Left cardiac atrium (tissue), 4 donors: ENCODE measurements at regions not wholly inside any gene's neighbourhood (a gene's known extent, or its start where the extent isn't known, plus 50 kb on each side); places are given as distances from the start of the nearest gene placed in this dataset.

Experiments
- ATAC-seq, 2 donors: fragments of 200-7000 bp; cut with Tn5 transposase; one replicate each; pipeline ENCODE4 v1.9.1; 2020; ENCODE audit warnings: mild to moderate bottlenecking in 2 of 2, moderate library complexity in 2 of 2
- DNase-seq: peaks from one replicate; pipeline ENCODE4 v3.0.0-alpha.2; 2020
- intact Hi-C, 2 donors: fragments of 100-400 bp; cut with DNase I; formaldehyde crosslinking; loops; one replicate each; pipeline versions ENCODE4 v1.14.1 to v1.15.1; 2022 to 2023
- donor health status: DM: no; HTN: yes; CAD: no.
- donor health status: DM: no; HTN: yes; CAD: no; lungs with severe emphysema.
- donor health status: DM: yes; HTN: yes; CAD: no.
- donor health status: Dilated cardiomyopathy.

DNA sequence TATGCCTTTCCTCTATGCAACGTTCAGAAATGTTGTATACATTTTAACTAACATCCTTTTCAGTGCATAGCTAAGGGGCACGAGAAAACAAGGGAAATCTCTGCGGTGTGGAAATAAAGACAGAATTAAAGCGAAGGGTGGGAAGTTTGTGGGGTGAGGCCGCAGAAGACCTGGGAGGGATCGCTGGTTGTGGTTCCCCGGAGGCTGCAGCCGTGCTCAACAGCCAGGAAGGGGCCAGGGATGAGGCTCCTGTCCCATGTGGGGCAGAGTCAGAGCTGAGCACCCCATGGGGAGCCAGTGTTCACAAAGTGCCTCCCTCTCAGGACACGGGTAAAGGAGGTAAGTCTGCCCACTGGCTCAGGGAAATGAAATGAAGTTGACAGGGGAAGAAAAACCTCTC is 67.5 kb downstream of the MYEOV start:
- intact Hi-C loops: no loop called here
- ATAC-seq: no peak
- no peak for DNase-seq

DNA sequence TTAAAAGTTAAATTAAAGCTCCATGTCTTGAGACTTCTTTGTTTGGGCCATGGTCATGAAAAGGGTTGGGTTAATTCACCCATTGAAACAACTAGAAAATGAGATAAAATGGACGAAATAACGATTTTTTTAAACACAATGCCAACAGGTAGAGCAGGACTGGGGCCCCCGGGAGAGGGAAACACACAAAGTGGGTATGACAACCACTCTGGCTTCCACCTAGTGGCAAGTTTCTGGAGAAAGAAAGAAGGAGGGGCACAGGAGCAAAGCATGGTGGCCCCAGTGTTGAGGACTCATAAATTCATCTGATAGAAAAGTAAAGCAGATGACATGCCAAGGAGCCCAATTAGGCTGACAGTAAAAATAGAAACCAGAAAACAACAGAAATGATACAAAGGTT is 68.4 kb downstream of the MYEOV start:
- ATAC-seq: no peak
- no peak for DNase-seq
- intact Hi-C loops: no loop called here

DNA sequence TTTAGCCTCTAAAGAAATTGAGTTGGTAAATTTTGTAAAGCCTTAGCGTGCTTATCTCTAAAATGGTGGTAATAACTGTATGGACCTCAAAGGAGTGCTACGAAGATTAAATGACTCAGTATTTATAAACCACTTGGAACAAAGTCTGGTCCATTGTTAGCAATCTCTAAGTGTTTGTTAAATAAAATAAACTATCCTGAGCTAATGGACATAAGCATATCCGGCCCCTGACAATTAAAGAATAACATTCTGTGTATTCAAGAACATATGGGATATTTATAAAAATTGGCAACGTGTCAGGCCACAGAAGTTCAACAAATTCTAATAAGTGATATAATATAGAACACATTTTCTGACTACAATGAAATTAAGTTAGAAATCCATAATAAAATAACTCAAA is 71.0 kb downstream of the MYEOV start:
- intact Hi-C loops: no loop called here
- DNase-seq: no peak
- no peak for ATAC-seq

DNA sequence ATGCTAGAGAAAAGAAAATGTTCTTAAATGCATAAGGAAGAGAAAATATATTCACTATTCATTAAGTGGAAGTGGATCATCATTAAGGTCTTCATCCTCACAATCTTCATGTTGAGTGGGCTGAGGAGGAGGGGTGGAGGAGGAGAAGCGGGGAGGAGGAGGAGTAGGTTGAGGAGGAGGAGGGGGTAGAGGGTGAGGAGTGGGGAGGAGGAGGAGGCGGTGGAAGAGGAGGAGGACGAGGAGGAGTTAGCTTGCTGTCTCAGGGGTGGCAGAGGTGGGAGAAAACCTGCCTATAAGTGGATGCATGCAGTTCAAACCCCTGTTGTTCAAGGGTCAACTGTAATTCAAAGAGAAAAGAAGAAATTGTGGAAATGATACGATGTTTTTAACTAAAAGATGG is 71.6 kb downstream of the MYEOV start:
- ATAC-seq (no peak), DNase-seq (no peak)

DNA sequence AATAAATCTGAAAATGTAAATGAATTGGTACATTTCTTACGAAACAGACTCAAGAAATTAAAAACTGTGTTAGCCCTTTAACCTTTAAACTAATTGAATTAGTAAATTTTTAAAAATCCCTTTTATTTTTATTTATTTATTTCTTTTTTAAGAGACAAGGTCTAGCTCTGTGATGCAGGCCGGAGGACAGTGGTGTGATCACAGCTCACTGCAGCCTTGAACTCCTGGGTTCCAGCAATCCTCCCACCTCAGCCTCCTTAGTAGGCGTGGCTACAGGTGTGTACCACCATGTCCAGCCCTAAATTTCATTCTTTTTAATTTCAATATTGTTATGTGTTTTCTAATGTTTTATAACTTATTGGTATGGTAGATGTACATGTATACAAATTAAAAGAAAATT is 72.6 kb downstream of the MYEOV start:
- intact Hi-C loops: no loop called here
- DNase-seq (no peak), ATAC-seq (no peak)

More for the DNA sequence above, 71.6 kb downstream of the MYEOV start:
- intact Hi-C loops: no loop called here

DNA sequence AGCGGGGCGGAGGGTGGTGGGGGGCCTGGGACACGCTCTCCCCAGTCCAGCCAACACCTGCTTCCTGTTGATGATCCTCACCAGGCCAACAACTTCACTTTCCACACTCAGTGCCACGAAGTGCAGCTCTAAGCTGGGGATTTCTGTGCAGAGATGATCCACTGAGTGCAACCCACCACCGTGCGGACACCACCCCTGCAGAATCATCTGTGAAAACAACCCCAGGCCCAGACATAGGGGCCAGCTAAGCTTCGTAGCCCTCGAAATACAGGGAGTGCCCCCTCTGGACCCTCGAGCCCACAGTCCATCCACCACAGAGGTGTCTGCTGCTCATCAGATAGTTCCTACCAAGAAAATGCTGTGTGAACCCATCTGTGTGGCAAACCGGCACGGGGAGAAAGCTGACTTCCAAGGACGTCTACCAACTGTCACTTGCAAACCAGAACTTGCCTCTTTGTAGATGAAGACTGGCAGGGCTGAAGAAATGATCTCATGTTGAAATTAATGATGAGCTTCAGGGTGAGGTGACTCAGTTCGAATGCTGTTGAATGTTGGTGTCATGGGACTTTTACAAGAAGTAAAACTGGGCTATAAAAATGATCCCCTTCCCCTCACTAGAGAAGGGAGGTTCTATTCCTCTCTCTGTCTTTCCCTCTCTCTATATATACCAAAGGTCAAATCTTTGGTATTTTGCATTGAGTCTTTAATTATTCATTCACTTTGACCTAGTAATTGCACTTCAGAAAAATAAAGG is 73.4 kb downstream of the MYEOV start:
- ATAC-seq (no peak), DNase-seq (no peak)
- intact Hi-C loops: no loop called here

DNA sequence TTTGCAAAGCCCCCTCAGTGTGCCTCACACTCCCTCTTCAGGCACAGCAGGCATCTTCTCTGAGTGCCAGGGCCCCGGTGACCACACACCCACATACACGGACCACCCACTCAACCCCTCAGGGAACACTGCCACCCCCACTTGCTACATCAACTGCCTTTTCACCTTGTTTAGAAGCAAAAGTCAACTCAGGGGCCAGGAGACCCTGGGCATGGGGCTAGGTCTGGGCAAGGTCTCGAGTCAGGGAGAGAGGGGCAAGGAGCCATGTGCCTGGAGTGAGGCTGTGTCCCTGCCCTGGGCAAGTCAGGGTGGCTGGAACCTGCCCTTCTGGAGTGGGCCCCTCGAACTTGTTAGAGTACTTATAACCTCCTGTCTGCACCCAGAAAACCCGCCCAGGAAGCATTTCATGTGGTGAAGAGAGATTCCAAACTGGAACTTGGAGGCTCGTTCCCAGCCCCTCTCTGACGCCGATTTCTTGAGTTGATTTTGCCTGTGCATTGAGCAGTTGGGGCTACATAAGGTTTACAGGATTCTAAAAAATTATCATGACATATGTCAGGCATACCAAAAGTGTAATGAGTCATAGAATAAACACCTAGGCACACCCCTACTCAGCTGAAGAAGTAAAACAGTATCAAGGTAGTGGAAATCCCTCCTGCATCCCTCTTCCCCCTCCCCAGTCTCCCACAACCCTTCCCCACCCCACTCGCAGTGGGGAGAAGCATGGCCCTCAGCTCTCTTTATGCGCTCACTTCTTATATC is 74.3 kb downstream of the MYEOV start:
- ATAC-seq: no peak
- intact Hi-C loops: no loop called here

DNA sequence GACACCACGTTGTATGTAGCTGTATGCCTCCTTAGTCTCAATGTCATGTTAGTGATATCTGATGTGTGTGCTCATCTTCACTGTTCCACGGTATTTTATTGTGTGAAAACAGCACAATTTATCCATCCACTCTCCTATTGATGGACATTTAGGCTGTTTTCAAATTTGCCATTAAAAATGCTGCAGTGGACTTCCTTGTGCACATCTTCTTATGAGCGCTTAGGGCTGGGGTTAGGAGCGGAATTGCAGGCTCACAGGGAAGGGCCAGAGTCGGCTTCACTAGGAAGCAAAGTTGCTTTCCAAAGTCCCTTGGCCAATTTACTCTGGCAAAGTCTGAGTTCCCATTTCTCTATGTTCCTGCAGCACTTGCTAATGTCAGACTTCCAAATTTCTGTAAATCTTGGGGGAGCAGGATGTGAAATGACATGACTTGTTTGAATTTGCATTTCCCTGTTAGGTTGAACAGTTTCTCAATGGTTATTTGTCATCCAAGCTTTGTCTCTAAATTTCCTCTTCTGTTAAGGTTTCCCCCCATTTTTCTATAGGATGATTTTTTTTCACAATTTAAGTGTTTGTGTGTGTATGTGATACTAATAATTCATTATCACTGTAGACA is 75.4 kb downstream of the MYEOV start:
- intact Hi-C loops: no loop called here
- ATAC-seq (no peak), DNase-seq (no peak)

More for the DNA sequence above, 74.3 kb downstream of the MYEOV start:
- no peak for DNase-seq

DNA sequence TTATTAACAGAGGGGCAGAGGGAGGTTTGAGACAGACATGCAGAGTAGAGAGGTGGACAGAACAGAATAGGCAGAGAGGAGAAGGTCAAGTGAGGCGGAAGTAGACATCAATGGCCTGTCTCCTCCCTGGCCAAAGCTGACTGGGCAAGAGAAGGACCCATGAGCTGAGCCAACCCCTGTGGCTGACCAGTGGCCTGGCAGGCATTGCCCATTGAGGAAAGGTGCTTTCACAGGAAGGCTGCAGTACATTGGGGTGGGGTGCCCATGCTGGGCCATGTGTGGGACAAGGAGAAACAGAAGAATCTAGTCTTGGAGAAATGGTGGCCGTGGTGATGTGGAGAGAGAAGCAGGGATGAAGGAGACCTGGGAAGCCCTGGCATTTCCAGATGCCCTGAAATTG is 76.0 kb downstream of the MYEOV start:
- ATAC-seq (no peak), DNase-seq (no peak)

DNA sequence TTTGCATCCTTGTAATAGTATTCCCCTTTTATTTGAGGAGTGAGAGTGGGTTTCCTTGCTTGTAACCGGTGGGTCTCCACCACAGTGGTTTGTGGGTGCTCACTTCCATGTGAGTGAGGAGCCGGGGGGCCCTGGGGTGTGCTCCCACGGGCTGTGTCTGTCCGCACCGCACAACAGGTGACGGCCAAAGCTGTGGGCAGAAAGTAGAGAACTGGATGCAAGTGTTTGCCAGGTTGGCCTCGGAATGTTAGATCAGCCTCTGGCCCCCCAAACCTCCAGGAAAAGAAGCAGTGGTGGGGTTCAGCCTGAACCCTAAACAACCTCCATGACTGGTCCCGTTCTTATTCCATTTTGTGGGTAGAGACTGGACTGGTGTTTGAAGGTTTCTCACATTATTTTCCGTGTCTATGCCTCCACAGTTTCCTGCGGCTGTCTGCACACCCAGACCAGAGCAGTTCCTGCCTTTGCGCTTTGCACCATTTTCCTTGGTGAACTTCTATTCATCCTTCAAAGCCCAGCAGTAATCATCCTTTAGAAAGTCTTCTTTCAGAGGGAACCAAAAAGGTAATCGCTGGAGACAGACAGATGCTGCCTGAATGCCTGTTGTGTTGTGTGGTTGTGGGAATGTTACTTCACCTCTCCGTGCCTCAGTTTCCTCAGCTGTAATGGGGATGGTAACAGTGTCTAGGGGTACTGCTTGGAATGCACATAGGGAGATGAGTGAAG is 77.2 kb downstream of the MYEOV start:
- no peak for ATAC-seq
- DNase-seq: no peak
- intact Hi-C loops: no loop called here

More for the DNA sequence above, 76.0 kb downstream of the MYEOV start:
- intact Hi-C loops: no loop called here

DNA sequence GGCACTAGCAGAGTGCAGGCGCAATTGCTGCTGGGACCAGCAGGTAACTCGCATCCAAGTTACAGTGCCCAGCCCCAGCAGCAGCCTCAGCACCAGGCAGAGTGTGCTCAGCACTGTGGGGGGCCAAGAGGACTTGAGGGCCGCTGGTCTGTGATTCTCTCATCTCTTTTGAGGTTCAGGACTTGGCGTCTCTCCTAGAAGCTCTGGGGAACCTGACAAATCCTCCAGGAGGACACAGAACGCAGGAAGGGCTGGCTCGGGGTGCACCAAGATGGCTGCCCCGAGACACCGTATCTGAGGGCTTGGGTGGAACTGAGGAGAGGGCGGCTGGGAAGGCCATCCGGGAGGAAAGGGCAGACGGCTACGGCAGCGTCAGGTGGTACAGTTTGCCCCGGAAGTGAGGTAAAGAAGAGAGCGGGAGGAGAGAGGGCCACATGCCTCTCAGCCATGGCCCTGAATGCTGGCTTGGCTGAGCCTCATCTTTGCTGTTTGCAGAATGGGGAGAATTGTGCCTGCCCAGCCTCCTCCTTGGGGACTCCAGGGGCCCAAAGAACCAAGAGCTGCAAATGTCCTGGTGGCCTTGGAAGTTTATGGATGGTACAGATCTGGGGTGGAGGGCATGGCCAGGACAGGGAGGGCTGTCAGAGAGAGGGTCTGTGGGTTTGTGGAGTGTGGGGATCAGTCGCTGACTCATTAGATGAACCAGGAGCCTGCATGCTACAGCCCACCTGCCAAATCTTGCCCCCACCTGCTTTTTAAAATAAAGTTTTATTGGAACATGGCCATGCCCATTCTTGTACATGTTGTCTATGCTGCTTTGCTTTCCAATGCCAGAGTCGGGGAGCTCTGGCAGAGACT is 78.0 kb downstream of the MYEOV start:
- intact Hi-C loops: no loop called here

DNA sequence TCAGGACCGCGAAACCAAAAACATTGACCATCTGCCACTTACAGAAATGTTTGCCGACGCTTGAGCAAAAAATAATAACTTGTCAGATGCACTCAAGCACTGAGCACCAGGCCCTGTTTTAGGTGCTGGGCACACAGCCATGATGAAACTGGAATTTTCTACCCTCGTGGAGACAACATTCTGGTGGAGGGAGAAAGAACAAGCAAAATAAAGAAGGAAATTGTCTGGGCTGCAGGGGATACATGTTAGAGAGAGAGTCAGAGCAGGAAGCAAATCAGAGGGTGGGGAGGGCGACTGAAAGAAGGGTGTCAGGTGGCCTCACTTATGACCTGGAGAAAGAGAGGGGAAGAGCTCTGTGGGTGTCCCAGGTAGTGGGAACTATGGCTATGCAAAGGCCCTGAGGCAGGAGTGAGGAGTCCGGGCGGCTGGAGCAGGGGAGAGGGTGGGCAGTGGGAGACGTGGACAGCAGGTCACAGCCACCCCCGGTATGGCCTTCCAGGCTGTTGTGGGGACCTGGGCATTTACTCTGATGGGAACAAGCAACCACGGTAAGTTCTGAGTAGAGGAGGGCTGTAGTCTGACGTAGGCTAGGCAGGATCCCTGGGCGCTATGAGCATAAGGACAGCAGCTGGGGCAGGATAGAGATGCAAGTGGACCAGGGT is 78.8 kb downstream of the MYEOV start:
- ATAC-seq (no peak), DNase-seq (no peak)
- intact Hi-C loops: no loop called here

More for the DNA sequence above, 78.0 kb downstream of the MYEOV start:
- ATAC-seq (no peak), DNase-seq (no peak)

DNA sequence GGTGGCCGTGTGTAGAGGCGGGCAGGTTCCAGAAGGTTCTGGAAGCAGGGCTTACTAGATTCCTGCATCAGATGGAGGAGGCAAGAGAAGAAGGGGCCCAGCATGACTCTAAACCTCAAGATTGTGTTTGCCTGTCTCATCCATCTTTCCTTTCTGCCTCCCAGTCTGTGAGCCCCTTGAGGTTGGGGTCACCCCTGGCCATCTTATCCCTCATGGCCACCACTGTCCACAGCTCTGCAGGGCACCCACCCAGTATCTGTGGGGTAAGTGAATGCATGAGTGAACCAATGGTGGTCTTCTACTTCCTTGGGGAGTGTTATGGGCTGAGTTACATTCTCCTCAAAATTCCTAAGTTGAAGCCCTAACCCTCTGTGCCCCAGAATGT is 79.3 kb downstream of the MYEOV start:
- DNase-seq (no peak), ATAC-seq (no peak)
- intact Hi-C loops: no loop called here

DNA sequence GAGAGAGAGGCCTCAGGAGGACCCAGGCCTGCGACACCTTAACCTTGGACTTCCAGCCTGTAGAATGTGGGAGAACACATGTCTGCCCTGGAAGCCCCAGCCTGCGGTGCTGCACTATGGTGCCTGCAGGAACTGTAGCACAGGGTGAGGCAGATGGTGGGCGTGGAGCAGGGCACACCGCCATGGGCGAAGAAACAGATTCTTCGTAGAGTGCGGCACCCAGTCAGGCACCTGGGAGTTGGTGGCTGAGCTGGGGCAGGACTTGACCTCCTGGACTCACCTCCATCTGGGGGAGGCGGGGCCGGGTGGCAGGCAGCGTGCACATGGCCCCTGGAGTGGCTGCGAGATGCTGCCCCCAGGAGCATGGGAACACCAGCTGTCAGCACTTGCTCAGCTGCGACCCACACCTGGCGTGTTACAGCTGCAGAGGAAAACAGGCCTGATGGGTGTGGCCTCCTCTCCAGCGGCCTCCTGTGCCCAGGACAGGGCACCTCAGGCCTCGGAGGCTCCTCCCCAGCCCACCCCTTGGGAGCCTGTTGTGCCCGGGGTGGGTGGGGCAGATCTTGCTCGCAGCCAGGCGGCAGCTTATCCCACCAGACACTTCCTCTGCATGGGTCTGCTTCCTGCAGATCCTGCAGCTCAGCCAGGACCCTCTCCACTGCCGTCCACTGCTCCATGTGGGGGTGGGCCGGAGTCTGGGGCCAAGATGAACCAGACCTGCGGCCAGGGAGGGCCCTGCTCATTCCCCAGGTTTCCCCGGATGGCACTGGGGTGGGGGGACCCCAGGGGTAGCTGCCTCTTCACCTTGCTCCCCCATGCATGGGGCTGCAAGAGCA is 80.4 kb downstream of the MYEOV start:
- intact Hi-C loops: no loop called here
- peak in 1 of 2 donors; percentile 30 for ATAC-seq
- DNase-seq: no peak

DNA sequence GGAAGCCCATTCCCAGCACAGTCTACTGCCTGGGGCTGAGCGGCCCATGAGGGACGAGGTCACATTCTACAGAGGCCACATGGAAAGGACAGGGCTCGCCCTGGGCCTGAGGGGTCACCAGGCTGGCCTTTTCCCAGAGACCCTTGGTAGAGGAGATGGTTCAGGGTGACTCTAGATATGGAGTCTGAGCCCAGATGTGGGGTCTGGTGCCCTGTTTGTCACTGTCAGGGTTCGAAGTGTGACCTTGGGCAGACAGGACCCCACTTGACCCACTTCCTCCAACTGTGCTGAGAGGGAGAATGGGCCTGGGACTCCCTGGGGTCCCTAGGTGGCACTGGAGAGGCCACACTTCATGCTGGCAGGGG is 81.0 kb downstream of the MYEOV start:
- DNase-seq: no peak
- no peak for ATAC-seq
- intact Hi-C loops: no loop called here

DNA sequence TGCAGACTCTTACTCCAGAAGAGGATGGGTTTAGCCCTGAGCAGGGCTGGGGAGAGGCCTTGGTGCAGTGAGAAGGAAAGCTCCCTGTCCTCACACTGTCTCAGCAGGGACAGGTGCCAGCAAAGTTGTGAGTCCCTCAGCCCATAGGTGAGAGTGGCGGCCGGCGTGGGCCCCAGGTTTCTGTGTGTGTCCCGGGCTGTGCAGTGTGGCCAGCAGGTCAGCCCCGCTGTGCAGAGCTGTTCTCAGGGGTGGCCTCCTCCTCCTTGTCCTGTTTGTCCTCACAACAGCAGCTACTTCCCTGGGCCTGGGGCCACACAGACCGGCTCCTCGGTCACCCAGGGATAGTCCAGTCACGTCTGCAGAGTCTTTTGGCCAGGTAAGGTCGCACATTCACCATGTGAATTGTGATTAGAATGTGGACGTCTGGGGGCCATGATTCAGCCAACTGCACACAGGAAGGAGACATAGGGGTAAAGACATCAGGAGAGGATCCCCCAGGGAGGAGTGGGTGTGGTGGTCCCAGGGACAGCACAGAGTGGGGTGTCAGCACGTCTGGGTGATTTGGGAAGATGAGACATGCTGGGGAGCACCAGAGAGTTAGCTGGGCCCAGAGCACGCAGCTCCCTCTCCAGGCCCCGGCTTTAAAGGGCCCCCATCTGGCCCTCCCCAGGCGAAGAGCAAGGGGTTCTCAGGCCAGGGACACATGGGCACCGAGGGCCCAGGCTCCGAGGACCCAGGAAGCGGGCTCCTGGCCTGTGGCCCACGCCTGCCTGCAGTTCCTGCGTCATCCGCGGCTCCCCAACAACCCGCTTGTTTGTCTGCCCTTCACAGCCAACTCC is 81.6 kb downstream of the MYEOV start:
- ATAC-seq (no peak), DNase-seq (no peak)
- intact Hi-C loops: no loop called here
